OCI-LY1 (cell line): ENCODE measurements at regions not wholly inside any gene's neighbourhood (a gene's known extent, or its start where the extent isn't known, plus 50 kb on each side); places are given as distances from the start of the nearest gene placed in this dataset.

Experiments used
- CTCF ChIP-seq: fragments of 200-600 bp; sonication (generic), shearing (Covaris generic); IDR thresholded peaks from 2 replicates; pipeline ENCODE4 v1.5.1; 2017; ENCODE audit warnings: mild to moderate bottlenecking, antibody characterized with exemption, low read length, moderate library complexity, mixed read lengths
- EZH2 ChIP-seq: fragments of 200-600 bp; sonication (generic), shearing (Covaris generic); IDR thresholded peaks from 2 replicates; pipeline ENCODE4 v1.8.0; 2017; ENCODE audit warnings: borderline replicate concordance, mixed run types, mild to moderate bottlenecking, antibody characterized with exemption, low read length, moderate library complexity, mixed read lengths

DNA sequence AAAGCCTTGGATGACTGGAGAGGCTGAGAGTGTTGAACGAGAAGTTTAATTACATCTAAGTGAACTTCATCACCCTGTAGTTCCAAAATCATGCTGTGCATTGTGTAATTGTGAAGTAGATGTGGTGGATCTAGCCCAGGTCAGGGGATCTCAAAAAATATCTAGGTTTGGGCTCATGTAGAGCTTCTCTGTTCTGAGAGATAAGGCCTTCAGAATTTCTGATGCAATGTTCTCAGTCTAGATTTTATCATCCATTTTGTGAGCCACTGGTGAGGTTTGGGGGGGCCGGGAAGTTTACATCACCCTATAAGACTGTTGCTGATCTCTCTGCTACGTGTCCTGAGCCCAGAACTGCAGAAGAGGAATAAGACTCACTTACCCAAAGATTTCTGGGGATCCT, 719.4 kb downstream of the SOCS6 start:
- TF ChIP-seq CTCF (no peak), EZH2 (no peak)
